Caco-2 (cell line): ENCODE measurements at regions not wholly inside any gene's neighbourhood (a gene's known extent, or its start where the extent isn't known, plus 50 kb on each side); places are given as distances from the start of the nearest gene placed in this dataset.

Experiments used
- BruUV-seq: library from RNA; stranded (reverse); fragments of 400-500 nt; replicated peaks from 2 replicates; lab custom pipeline; 2021; lab: Mats Ljungman, UMichigan
- CTCF ChIA-PET: fragments of 300-600 bp; sonication (Branson Sonifier 250); formaldehyde crosslinking; loops from one replicate; lab custom pipeline; 2022; ENCODE audit warnings: antibody characterized with exemption; lab: Charles Lee
- POLR2A ChIA-PET: fragments of 300-600 bp; sonication (Branson Sonifier 250); formaldehyde crosslinking; loops from one replicate; lab custom pipeline; 2022; ENCODE audit warnings: antibody characterized with exemption; lab: Charles Lee
- DNase-seq, 2 experiments: peaks; one replicate each; pipeline versions ENCODE4 v3.0.0 to v3.0.0-alpha.2; 2020 to 2022
- H3K27me3 ChIP-seq: replicated peaks from 2 replicates; pipeline ENCODE4 v1.6.0; 2011; ENCODE audit warnings: low read length; ENCODE audit not compliant: control insufficient read depth, insufficient read depth
- H3K36me3 ChIP-seq: 2 replicates; pipeline ENCODE4 v1.5.1; 2011; ENCODE audit warnings: low read length; ENCODE audit not compliant: control insufficient read depth, insufficient read depth
- H3K4me1 ChIP-seq: fragments of 250-450 bp; sonication (Bioruptor Pico); 2 replicates; pipeline ENCODE4 v1.5.1; 2020; ENCODE audit warnings: mild to moderate bottlenecking
- H3K4me3 ChIP-seq: 2 replicates; pipeline ENCODE4 v1.5.1; 2011; ENCODE audit warnings: low read depth, mild to moderate bottlenecking, control low read depth, low read length
- H3K9me3 ChIP-seq: fragments of 250-450 bp; sonication (Bioruptor Pico); 2 replicates; pipeline ENCODE4 v1.5.1; 2020; ENCODE audit warnings: mild to moderate bottlenecking, moderate library complexity
- H3K27ac Mint-ChIP-seq: one replicate; pipeline ENCODE4 v1.8.0; 2022; ENCODE audit warnings: mixed read lengths; ENCODE audit not compliant: unreplicated experiment
- H3K27me3 Mint-ChIP-seq: one replicate; pipeline ENCODE4 v1.8.0; 2022; ENCODE audit warnings: mixed read lengths; ENCODE audit not compliant: insufficient read depth, unreplicated experiment
- H3K36me3 Mint-ChIP-seq: one replicate; pipeline ENCODE4 v1.8.0; 2022; ENCODE audit warnings: mild to moderate bottlenecking, mixed read lengths; ENCODE audit not compliant: insufficient read depth, unreplicated experiment
- H3K4me1 Mint-ChIP-seq: one replicate; pipeline ENCODE4 v1.8.0; 2022; ENCODE audit warnings: low read depth, mixed read lengths; ENCODE audit not compliant: unreplicated experiment
- H3K4me3 Mint-ChIP-seq: one replicate; pipeline ENCODE4 v1.8.0; 2022; ENCODE audit warnings: mild to moderate bottlenecking, moderate library complexity, mixed read lengths; ENCODE audit not compliant: unreplicated experiment
- H3K9me3 Mint-ChIP-seq: one replicate; pipeline ENCODE4 v1.8.0; 2022; ENCODE audit warnings: mixed read lengths; ENCODE audit not compliant: unreplicated experiment
- CTCF ChIP-seq, 2 experiments: fragments of 200-600 bp in 1 of 2; IDR thresholded peaks; 1 replicate in 1 of 2; 2 replicates in 1 of 2; pipeline versions ENCODE4 v1.5.1 to v1.8.0; 2011 to 2022; ENCODE audit warnings: antibody characterized with exemption in 1 of 2, control low read depth in 1 of 2, inconsistent platforms in 1 of 2, low read depth in 1 of 2, low read length in 1 of 2, mild to moderate bottlenecking in 1 of 2, moderate library complexity in 1 of 2; ENCODE audit not compliant: insufficient read depth in 1 of 2, severe bottlenecking in 1 of 2, unreplicated experiment in 1 of 2
- intact Hi-C: fragments of 100-400 bp; cut with micrococcal nuclease; formaldehyde crosslinking; loops from one replicate; pipeline ENCODE4 v1.10.0; 2022; ENCODE audit not compliant: unreplicated experiment

GRCh38 chr21:19123525-19123924 is 719.9 kb upstream of the TMPRSS15 start:
- Mint-ChIP-seq H3K4me1 (no peaks in the 10 kb centered on the region), H3K27ac (no peak overlapping the region), H3K27me3 (no peaks in the 10 kb centered on the region), H3K9me3 (no peaks in the 10 kb centered on the region), H3K4me3 (no peak overlapping the region), H3K36me3 (no peaks in the 10 kb centered on the region)
- no peaks in the 10 kb centered on the region for H3K27me3 ChIP-seq
- no peaks in the 10 kb centered on the region for H3K4me1 ChIP-seq
- BruUV-seq, result no TSS peak
- intact Hi-C loops, result no loop called here
- CTCF ChIA-PET, result no interaction called here
- no peak for TF ChIP-seq CTCF (IDR thresholded peaks at IDR 0.05; ENCODE audit: insufficient read depth in 1 of 2, low read depth in 1 of 2, low read length in 1 of 2, severe bottlenecking in 1 of 2, unreplicated experiment in 1 of 2)
- no peaks in the 10 kb centered on the region for H3K9me3 ChIP-seq
- no peak overlapping the region for H3K4me3 ChIP-seq
- POLR2A ChIA-PET, result no interaction called here
- H3K36me3 ChIP-seq, result no peaks in the 10 kb centered on the region
- no peak for DNase-seq

DNA sequence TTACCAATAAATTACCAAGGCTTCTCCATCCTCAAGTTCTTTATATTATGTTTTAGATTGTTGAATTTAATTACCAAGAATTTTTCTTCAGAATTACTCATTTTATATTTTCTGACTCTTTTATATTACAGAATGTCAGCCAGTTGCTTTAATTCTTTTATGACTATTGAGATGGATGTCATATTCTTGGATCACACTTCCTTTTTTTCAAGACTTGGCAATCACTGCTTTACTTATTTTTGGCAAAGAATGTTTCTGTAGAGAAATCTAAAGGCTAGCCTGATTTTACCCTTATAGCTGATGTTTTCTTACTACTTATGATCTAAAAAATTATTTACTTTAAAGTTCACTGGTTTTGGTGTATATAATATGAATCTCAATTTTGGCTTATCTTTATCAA is 721.1 kb upstream of the TMPRSS15 start:
- intact Hi-C loops, result no loop called here
- POLR2A ChIA-PET, result no interaction called here
- Histone ChIP-seq H3K4me3 (no peak overlapping the region), H3K9me3 (peaks cover 2% of the 10 kb centered on the region; the same call in 1 of the 2 replicates), H3K27me3 (no peaks in the 10 kb centered on the region), H3K4me1 (no peaks in the 10 kb centered on the region), H3K36me3 (no peaks in the 10 kb centered on the region)
- no TSS peak for BruUV-seq
- no peak overlapping the region for H3K4me3 Mint-ChIP-seq
- H3K4me1 Mint-ChIP-seq, result no peaks in the 10 kb centered on the region
- no peak overlapping the region for H3K27ac Mint-ChIP-seq
- TF ChIP-seq CTCF (IDR thresholded peaks at IDR 0.05; ENCODE audit: insufficient read depth in 1 of 2, low read depth in 1 of 2, low read length in 1 of 2, severe bottlenecking in 1 of 2, unreplicated experiment in 1 of 2), result no peak
- H3K36me3 Mint-ChIP-seq, result no peaks in the 10 kb centered on the region
- CTCF ChIA-PET, result no interaction called here
- DNase-seq, result no peak
- H3K27me3 Mint-ChIP-seq, result no peaks in the 10 kb centered on the region
- H3K9me3 Mint-ChIP-seq, result no peaks in the 10 kb centered on the region

GRCh38 chr21:19130379-19131028 is 726.9 kb upstream of the TMPRSS15 start:
- BruUV-seq, result no TSS peak
- H3K27ac Mint-ChIP-seq, result no peak overlapping the region
- intact Hi-C loops, result no loop called here
- peaks cover 10% of the 10 kb centered on the region for H3K9me3 Mint-ChIP-seq
- H3K36me3 Mint-ChIP-seq, result no peaks in the 10 kb centered on the region
- Histone ChIP-seq H3K36me3 (no peaks in the 10 kb centered on the region), H3K4me3 (no peak overlapping the region), H3K9me3 (peaks cover 4% of the 10 kb centered on the region; the same call in 1 of the 2 replicates), H3K27me3 (no peaks in the 10 kb centered on the region), H3K4me1 (no peaks in the 10 kb centered on the region)
- TF ChIP-seq CTCF (IDR thresholded peaks at IDR 0.05; ENCODE audit: insufficient read depth in 1 of 2, low read depth in 1 of 2, low read length in 1 of 2, severe bottlenecking in 1 of 2, unreplicated experiment in 1 of 2), result no peak
- no peaks in the 10 kb centered on the region for H3K4me1 Mint-ChIP-seq
- DNase-seq, result no peak
- POLR2A ChIA-PET, result no interaction called here
- H3K4me3 Mint-ChIP-seq, result no peak overlapping the region
- no peaks in the 10 kb centered on the region for H3K27me3 Mint-ChIP-seq
- CTCF ChIA-PET, result no interaction called here
